ENCODE measurements at regions not wholly inside any gene's neighbourhood (a gene's known extent, or its start where the extent isn't known, plus 50 kb on each side); places are given as distances from the start of the nearest gene placed in this dataset.

DNA sequence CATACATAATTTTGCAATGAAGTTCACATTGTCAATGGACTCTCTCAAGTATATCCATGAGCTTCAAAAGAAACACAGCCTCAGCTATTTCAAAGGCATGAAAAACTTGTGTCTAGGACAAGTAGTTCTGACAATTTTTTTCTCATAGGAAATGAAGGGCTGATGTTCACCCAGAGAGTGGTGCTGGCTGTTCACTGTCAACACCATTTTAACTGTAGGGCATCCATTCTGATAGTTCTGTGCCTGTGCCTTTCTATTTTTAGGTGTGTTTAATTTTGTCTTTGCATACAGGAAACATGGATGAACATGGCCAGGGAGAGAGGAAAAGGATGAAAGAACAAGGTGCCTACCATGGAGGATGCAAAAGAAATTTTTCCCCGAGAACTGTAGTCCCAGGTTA lies 135.3 kb upstream of the MAP9 start:
- TF ChIP-seq, protein P1, sequence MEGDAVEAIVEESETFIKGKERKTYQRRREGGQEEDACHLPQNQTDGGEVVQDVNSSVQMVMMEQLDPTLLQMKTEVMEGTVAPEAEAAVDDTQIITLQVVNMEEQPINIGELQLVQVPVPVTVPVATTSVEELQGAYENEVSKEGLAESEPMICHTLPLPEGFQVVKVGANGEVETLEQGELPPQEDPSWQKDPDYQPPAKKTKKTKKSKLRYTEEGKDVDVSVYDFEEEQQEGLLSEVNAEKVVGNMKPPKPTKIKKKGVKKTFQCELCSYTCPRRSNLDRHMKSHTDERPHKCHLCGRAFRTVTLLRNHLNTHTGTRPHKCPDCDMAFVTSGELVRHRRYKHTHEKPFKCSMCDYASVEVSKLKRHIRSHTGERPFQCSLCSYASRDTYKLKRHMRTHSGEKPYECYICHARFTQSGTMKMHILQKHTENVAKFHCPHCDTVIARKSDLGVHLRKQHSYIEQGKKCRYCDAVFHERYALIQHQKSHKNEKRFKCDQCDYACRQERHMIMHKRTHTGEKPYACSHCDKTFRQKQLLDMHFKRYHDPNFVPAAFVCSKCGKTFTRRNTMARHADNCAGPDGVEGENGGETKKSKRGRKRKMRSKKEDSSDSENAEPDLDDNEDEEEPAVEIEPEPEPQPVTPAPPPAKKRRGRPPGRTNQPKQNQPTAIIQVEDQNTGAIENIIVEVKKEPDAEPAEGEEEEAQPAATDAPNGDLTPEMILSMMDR (IDR thresholded peaks at IDR 0.05; ENCODE audit: low read length), result no peak
- TF ChIP-seq EZH2 (IDR thresholded peaks at IDR 0.05; ENCODE audit: borderline replicate concordance, low read length), result no peak

Measured in OCI-LY1 (cell line).